HG03342 (cell line): ENCODE measurements at regions not wholly inside any gene's neighbourhood (a gene's known extent, or its start where the extent isn't known, plus 50 kb on each side); places are given as distances from the start of the nearest gene placed in this dataset.

ENCODE experiments used
- ATAC-seq: cut with Tn5 transposase; IDR thresholded peaks from one replicate; pipeline ENCODE4 v1.9.1; 2021; ENCODE audit warnings: mild to moderate bottlenecking, moderate library complexity; ENCODE audit not compliant: unreplicated experiment

GRCh38 chr7:68256295-68256694 is 1259.7 kb downstream of the TYW1 start:
- ATAC-seq = no peak

GRCh38 chr7:68258609-68259008 is 1262.0 kb downstream of the TYW1 start:
- no peak for ATAC-seq

- no peak for ATAC-seq
Measured at GRCh38 chr7:68265258-68265657, 1268.6 kb downstream of the TYW1 start.

GRCh38 chr7:68266004-68266579 is 1269.5 kb downstream of the TYW1 start:
- ATAC-seq = no peak

GRCh38 chr7:68267486-68267885 is 1270.9 kb downstream of the TYW1 start:
- no peak for ATAC-seq

- no peak for ATAC-seq
Measured at GRCh38 chr7:68269405-68269804, 1272.8 kb downstream of the TYW1 start.

GRCh38 chr7:68272507-68272906 is 1275.9 kb downstream of the TYW1 start:
- no peak for ATAC-seq

- ATAC-seq = no peak
Measured at GRCh38 chr7:68276725-68277124, 1280.1 kb downstream of the TYW1 start.

- ATAC-seq = no peak
Measured at GRCh38 chr7:68279827-68280400, 1283.3 kb downstream of the TYW1 start.

- no peak for ATAC-seq
Measured at GRCh38 chr7:68280931-68281330, 1284.3 kb downstream of the TYW1 start.

- ATAC-seq = no peak
Measured at GRCh38 chr7:68288144-68288593, 1291.5 kb downstream of the TYW1 start.

GRCh38 chr7:68291710-68292109 is 1295.1 kb downstream of the TYW1 start:
- no peak for ATAC-seq

- ATAC-seq = no peak
Measured at GRCh38 chr7:68295386-68295785, 1298.8 kb downstream of the TYW1 start.

GRCh38 chr7:68304536-68304935 is 1293.7 kb upstream of the AUTS2 start:
- no peak for ATAC-seq

- no peak for ATAC-seq
Measured at GRCh38 chr7:68306692-68307107, 1291.6 kb upstream of the AUTS2 start.

- ATAC-seq = no peak
Measured at GRCh38 chr7:68309271-68309670, 1289.0 kb upstream of the AUTS2 start.

- no peak for ATAC-seq
Measured at GRCh38 chr7:68309806-68310205, 1288.5 kb upstream of the AUTS2 start.

- ATAC-seq = no peak
Measured at GRCh38 chr7:68311958-68312357, 1286.3 kb upstream of the AUTS2 start.

- ATAC-seq = no peak
Measured at GRCh38 chr7:68313806-68314205, 1284.5 kb upstream of the AUTS2 start.

- no peak for ATAC-seq
Measured at GRCh38 chr7:68314208-68314607, 1284.1 kb upstream of the AUTS2 start.

- no peak for ATAC-seq
Measured at GRCh38 chr7:68317476-68317875, 1280.8 kb upstream of the AUTS2 start.

GRCh38 chr7:68319061-68319460 is 1279.2 kb upstream of the AUTS2 start:
- no peak for ATAC-seq

GRCh38 chr7:68321076-68321639 is 1277.1 kb upstream of the AUTS2 start:
- no peak for ATAC-seq
